GM12891 (cell line): ENCODE measurements at regions not wholly inside any gene's neighbourhood (a gene's known extent, or its start where the extent isn't known, plus 50 kb on each side); places are given as distances from the start of the nearest gene placed in this dataset.

Experiments
- POLR2AphosphoS5 ChIP-seq: IDR thresholded peaks from 2 replicates; pipeline ENCODE4 v1.6.1; 2011; ENCODE audit warnings: low read depth, low read length, control low read depth
- POU2F2 ChIP-seq: IDR thresholded peaks from 2 replicates; pipeline ENCODE4 v1.6.1; 2011; ENCODE audit warnings: low read depth, mild to moderate bottlenecking, control low read depth, low read length, moderate library complexity

- TF ChIP-seq POU2F2 (no peak), POLR2AphosphoS5 (no peak)
These were observed 134.4 kb downstream of the PCDH7 start for GRCh38 chr4:30854531-30854930.
